Activated CD8-positive, alpha-beta T cell treated with anti-CD3 and anti-CD28 coated beads for 36 hours (primary cell): ENCODE measurements at regions not wholly inside any gene's neighbourhood (a gene's known extent, or its start where the extent isn't known, plus 50 kb on each side); places are given as distances from the start of the nearest gene placed in this dataset.

Experiments
- ATAC-seq: fragments of 200-7000 bp; cut with Tn5 transposase; one replicate; pipeline ENCODE4 v1.10.0; 2021; ENCODE audit warnings: mild to moderate bottlenecking, moderate library complexity
- CTCF ChIA-PET: fragments of 350-600 bp; sonication (Branson Sonifier 250); formaldehyde crosslinking; loops from one replicate; lab custom pipeline; 2021; ENCODE audit warnings: antibody characterized with exemption; lab: Charles Lee
- POLR2A ChIA-PET: fragments of 350-600 bp; sonication (Branson Sonifier 250); formaldehyde crosslinking; loops from one replicate; lab custom pipeline; 2021; ENCODE audit warnings: antibody characterized with exemption; lab: Charles Lee
- DNase-seq: peaks from one replicate; pipeline ENCODE4 v3.0.0-alpha.2; 2020
- H3K27ac Mint-ChIP-seq: one replicate; pipeline ENCODE4 v1.8.0; 2021; ENCODE audit warnings: mild to moderate bottlenecking, mixed read lengths
- H3K27me3 Mint-ChIP-seq: one replicate; pipeline ENCODE4 v1.8.0; 2021; ENCODE audit warnings: mixed read lengths
- H3K36me3 Mint-ChIP-seq: one replicate; pipeline ENCODE4 v1.8.0; 2021; ENCODE audit warnings: low read depth, mixed read lengths
- H3K4me1 Mint-ChIP-seq: one replicate; pipeline ENCODE4 v1.8.0; 2021; ENCODE audit warnings: low read depth, mixed read lengths
- H3K4me3 Mint-ChIP-seq: one replicate; pipeline ENCODE4 v1.8.0; 2021; ENCODE audit warnings: mild to moderate bottlenecking, moderate library complexity, mixed read lengths
- H3K9me3 Mint-ChIP-seq: one replicate; pipeline ENCODE4 v1.8.0; 2021; ENCODE audit warnings: mixed read lengths
- CTCF ChIP-seq: fragments of 200-600 bp; IDR thresholded peaks from one replicate; pipeline ENCODE4 v1.8.0; 2022; ENCODE audit warnings: antibody characterized with exemption, mild to moderate bottlenecking
- intact Hi-C: fragments of 100-400 bp; cut with micrococcal nuclease; formaldehyde crosslinking; loops from one replicate; pipeline ENCODE4 v1.10.0; 2022

DNA sequence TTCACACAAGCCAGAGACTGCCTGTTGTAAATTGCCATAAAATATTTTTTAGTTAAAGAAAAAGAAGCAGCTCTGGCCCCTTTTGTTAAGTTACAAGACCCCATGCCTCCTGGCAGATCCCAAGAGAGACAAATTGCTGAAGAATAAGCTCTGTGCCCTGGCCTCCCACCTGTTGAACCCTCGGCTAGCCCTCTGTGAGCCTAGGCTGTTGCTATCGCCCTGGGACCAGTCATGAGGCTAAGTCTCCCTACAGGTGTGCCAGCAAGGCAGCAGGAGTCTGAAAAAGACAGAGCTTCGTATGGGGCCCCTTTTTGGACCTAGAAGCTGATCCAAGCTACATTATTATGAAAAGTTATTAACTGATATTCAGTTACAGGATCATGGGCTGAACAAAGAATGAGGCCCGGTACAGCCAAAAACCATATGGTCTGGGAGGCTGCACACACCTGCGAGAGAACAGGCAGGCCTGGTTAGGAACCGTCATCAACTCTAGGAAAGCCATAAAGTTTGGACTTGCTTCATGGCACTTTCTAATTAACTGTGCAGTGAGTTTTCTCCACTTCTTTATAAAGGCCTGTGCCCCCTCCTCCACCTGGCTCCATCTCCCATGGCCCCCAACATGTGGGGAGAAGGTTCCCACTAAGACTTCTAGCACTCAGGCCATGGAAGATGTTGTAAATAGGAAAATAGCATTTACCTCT lies 384.7 kb downstream of the ENC1 start:
- CTCF ChIA-PET: no interaction called here
- Mint-ChIP-seq H3K4me1 (no peaks in the 10 kb centered on the region), H3K4me3 (no peak overlapping the region), H3K36me3 (no peaks in the 10 kb centered on the region), H3K27me3 (peaks cover 7% of the 10 kb centered on the region), H3K27ac (no peak overlapping the region), H3K9me3 (no peaks in the 10 kb centered on the region)
- DNase-seq (no peak), ATAC-seq (no peak)
- no peak for TF ChIP-seq CTCF
- intact Hi-C loops: no loop called here
- POLR2A ChIA-PET: no interaction called here

- CTCF ChIA-PET: no interaction called here
- no peak for DNase-seq
- no peaks in the 10 kb centered on the region for H3K9me3 Mint-ChIP-seq
- no peaks in the 10 kb centered on the region for H3K36me3 Mint-ChIP-seq
- TF ChIP-seq CTCF: no peak
- no peak overlapping the region for H3K27ac Mint-ChIP-seq
- ATAC-seq: no peak
- intact Hi-C loops: no loop called here
- POLR2A ChIA-PET: no interaction called here
- H3K27me3 Mint-ChIP-seq: peaks cover 8% of the 10 kb centered on the region
- no peaks in the 10 kb centered on the region for H3K4me1 Mint-ChIP-seq
- H3K4me3 Mint-ChIP-seq: no peak overlapping the region
Observed at GRCh38 chr5:74254257-74254656, 386.3 kb downstream of the ENC1 start.

- no peak overlapping the region for H3K27ac Mint-ChIP-seq
- ChIA-PET CTCF (no interaction called here), POLR2A (interaction anchor here (0.6 kb wide), 1 partner anchor 173 kb away, joined by 3 read pairs; no protein-coding TSS in a partner anchor)
- H3K36me3 Mint-ChIP-seq: no peaks in the 10 kb centered on the region
- peaks cover 11% of the 10 kb centered on the region for H3K27me3 Mint-ChIP-seq
- no peaks in the 10 kb centered on the region for H3K4me1 Mint-ChIP-seq
- no peak for TF ChIP-seq CTCF
- H3K4me3 Mint-ChIP-seq: no peak overlapping the region
- no peaks in the 10 kb centered on the region for H3K9me3 Mint-ChIP-seq
- intact Hi-C loops: no loop called here
- no peak for ATAC-seq
- DNase-seq: no peak
Observed at GRCh38 chr5:74252044-74252443, 388.5 kb downstream of the ENC1 start.

- H3K27me3 Mint-ChIP-seq: peaks cover 11% of the 10 kb centered on the region
Observed at GRCh38 chr5:74251141-74252035, 389.1 kb downstream of the ENC1 start.

More at GRCh38 chr5:74251141-74252035, 389.1 kb downstream of the ENC1 start:
- TF ChIP-seq CTCF: no peak
- Mint-ChIP-seq H3K9me3 (no peaks in the 10 kb centered on the region), H3K27ac (no peak overlapping the region), H3K4me1 (no peaks in the 10 kb centered on the region), H3K4me3 (no peak overlapping the region), H3K36me3 (no peaks in the 10 kb centered on the region)
- CTCF ChIA-PET: no interaction called here
- no peak for ATAC-seq
- no peak for DNase-seq
- POLR2A ChIA-PET: no interaction called here
- intact Hi-C loops: no loop called here
